Uterus (tissue), 2 donors: ENCODE measurements at regions not wholly inside any gene's neighbourhood (a gene's known extent, or its start where the extent isn't known, plus 50 kb on each side); places are given as distances from the start of the nearest gene placed in this dataset.

ENCODE experiments used
- CTCF ChIP-seq, 4 experiments: fragments of 200-600 bp in 2 of 4; fragments of 450-650 bp in 2 of 4; sonication (generic) in 2 of 4; IDR thresholded peaks; one replicate each; pipeline ENCODE4 v1.5.1; 2016 to 2019; ENCODE audit warnings: antibody characterized with exemption in 4 of 4, mild to moderate bottlenecking in 2 of 4, moderate library complexity in 1 of 4
- POLR2A ChIP-seq, 2 donors: fragments of 450-650 bp; IDR thresholded peaks; one replicate each; pipeline ENCODE4 v1.6.1; 2016; ENCODE audit warnings: antibody characterized with exemption in 2 of 2, mild to moderate bottlenecking in 1 of 2, moderate library complexity in 1 of 2

GRCh38 chr1:61556631-61557030 is 168.3 kb downstream of the TM2D1 start:
- TF ChIP-seq CTCF (IDR thresholded peaks at IDR 0.05) (no peak), POLR2A (IDR thresholded peaks at IDR 0.05) (no peak)
